HG03565 (cell line): ENCODE measurements at regions not wholly inside any gene's neighbourhood (a gene's known extent, or its start where the extent isn't known, plus 50 kb on each side); places are given as distances from the start of the nearest gene placed in this dataset.

ENCODE experiments used
- ATAC-seq: cut with Tn5 transposase; IDR thresholded peaks from one replicate; pipeline ENCODE4 v1.9.1; 2021; ENCODE audit warnings: mild to moderate bottlenecking, moderate library complexity; ENCODE audit not compliant: unreplicated experiment

- ATAC-seq: no peak
These were observed 86.1 kb upstream of the PBX1 start for GRCh38 chr1:164472841-164473240.

DNA sequence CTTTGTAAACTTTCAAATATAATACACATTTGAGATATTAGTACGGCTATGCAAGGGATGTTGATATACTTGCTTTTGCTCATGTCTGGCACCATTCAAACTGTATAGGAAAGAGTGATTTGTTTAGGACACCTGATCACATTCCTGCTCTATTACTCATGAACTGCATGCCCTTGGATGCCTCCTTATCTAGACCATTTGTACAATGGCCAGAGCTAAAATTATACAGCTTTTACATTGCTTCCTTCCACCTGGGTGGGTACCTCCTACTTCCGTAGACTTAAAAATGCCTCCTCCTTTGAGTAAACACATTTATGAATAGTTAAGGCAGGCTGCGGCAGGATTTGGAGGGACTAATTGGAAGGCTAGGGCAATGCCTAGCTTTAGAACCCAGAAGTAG lies 85.4 kb upstream of the PBX1 start:
- no peak for ATAC-seq

DNA sequence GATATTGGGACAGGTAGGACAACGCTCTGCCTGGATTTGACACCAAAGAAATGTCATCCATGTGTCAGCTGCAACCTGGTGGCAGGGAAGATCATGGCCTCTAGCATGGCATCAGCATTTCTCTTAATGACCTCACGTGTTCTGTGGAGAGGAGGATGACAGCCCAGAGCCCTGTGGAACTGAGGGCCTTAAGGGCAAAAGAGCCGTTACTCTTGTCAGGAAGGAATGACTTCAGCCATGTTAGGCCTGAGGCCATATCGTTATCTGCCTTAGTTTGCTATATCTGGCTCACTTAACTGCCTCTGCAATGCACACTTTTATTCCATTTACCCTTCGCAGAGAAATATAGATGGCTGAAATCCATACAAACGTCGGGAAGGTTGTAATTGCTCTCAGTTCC lies 83.2 kb upstream of the PBX1 start:
- no peak for ATAC-seq

GRCh38 chr1:164477343-164477742 lies 81.6 kb upstream of the PBX1 start:
- no peak for ATAC-seq

DNA sequence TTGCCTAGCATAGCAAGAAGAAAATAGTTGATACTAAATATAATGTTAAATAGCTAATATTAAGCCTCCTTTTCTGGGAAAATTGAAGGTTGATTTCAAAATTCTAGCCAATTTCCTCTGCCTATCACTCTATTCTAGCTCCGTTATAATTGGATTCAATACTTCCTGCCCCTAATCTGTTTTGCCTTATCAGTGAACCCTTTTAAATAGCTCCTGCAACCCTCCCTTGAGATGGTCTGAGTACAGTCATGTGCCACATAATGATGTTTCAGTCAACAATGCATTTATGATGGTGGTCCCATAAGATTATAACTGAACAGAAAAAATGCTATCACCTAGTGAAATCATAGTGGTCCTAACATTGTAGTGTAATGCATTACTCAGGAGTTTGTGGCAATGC lies 79.7 kb upstream of the PBX1 start:
- ATAC-seq: no peak

GRCh38 chr1:164480285-164480907 lies 78.6 kb upstream of the PBX1 start:
- ATAC-seq: no peak

GRCh38 chr1:164495905-164496304 lies 63.1 kb upstream of the PBX1 start:
- no peak for ATAC-seq

GRCh38 chr1:164498792-164499191 lies 60.2 kb upstream of the PBX1 start:
- no peak for ATAC-seq

DNA sequence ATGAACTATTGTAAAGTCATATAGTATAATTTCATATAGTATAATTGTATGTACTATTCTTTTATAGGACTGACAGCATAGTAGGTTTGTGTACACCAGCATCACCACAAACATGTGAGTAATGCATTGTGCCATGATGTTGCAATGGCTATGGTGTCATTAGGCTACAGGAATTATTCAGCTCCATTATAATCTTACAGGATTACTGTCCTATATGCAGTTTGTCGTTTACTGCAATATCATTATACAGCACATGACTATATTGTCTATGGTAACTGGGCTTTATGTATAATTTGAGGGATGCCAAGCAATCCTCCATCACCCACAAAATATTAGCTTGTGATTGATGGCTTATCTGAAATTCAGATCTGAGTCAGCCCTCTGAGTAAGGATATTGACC lies 54.2 kb upstream of the PBX1 start:
- ATAC-seq: no peak
